Neural cell (in vitro differentiated cells): ENCODE measurements at regions not wholly inside any gene's neighbourhood (a gene's known extent, or its start where the extent isn't known, plus 50 kb on each side); places are given as distances from the start of the nearest gene placed in this dataset.

Experiments
- CTCF ChIP-seq: fragments of 450-650 bp; IDR thresholded peaks from 2 replicates; pipeline ENCODE4 v1.5.1; 2014; ENCODE audit warnings: antibody characterized with exemption, mild to moderate bottlenecking, moderate library complexity; ENCODE audit not compliant: poor library complexity, severe bottlenecking
- EP300 ChIP-seq: fragments of 450-650 bp; conservative IDR thresholded peaks from 2 replicates; pipeline ENCODE4 v1.6.1; 2014; ENCODE audit warnings: antibody characterized with exemption, mild to moderate bottlenecking, moderate library complexity; ENCODE audit not compliant: poor library complexity, severe bottlenecking
- EZH2 ChIP-seq: fragments of 200-600, 300-800 bp; shearing (Covaris generic), sonication (generic); IDR thresholded peaks from 2 replicates; pipeline ENCODE4 v1.6.1; 2014; ENCODE audit warnings: antibody characterized with exemption, low read length, borderline replicate concordance, mild to moderate bottlenecking; ENCODE audit not compliant: insufficient read depth, poor library complexity, severe bottlenecking
- POLR2AphosphoS5 ChIP-seq: IDR thresholded peaks from 2 replicates; pipeline ENCODE4 v1.6.1; 2012
- RAD21 ChIP-seq: fragments of 450-650 bp; conservative IDR thresholded peaks from 2 replicates; pipeline ENCODE4 v1.6.1; 2014; ENCODE audit warnings: antibody characterized with exemption, mild to moderate bottlenecking, moderate library complexity
- TAF1 ChIP-seq: IDR thresholded peaks from 2 replicates; pipeline ENCODE4 v1.6.1; 2012; ENCODE audit warnings: low read depth
- TF ChIP-seq, protein P1 (sequence below): IDR thresholded peaks from 2 replicates; pipeline ENCODE4 v1.6.1; 2012; ENCODE audit warnings: borderline replicate concordance

- TF ChIP-seq CTCF (no peak), EP300 (no peak), POLR2AphosphoS5 (no peak), EZH2 (no peak), RAD21 (no peak), TAF1 (no peak)
- TF ChIP-seq, protein P1, sequence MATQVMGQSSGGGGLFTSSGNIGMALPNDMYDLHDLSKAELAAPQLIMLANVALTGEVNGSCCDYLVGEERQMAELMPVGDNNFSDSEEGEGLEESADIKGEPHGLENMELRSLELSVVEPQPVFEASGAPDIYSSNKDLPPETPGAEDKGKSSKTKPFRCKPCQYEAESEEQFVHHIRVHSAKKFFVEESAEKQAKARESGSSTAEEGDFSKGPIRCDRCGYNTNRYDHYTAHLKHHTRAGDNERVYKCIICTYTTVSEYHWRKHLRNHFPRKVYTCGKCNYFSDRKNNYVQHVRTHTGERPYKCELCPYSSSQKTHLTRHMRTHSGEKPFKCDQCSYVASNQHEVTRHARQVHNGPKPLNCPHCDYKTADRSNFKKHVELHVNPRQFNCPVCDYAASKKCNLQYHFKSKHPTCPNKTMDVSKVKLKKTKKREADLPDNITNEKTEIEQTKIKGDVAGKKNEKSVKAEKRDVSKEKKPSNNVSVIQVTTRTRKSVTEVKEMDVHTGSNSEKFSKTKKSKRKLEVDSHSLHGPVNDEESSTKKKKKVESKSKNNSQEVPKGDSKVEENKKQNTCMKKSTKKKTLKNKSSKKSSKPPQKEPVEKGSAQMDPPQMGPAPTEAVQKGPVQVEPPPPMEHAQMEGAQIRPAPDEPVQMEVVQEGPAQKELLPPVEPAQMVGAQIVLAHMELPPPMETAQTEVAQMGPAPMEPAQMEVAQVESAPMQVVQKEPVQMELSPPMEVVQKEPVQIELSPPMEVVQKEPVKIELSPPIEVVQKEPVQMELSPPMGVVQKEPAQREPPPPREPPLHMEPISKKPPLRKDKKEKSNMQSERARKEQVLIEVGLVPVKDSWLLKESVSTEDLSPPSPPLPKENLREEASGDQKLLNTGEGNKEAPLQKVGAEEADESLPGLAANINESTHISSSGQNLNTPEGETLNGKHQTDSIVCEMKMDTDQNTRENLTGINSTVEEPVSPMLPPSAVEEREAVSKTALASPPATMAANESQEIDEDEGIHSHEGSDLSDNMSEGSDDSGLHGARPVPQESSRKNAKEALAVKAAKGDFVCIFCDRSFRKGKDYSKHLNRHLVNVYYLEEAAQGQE, result no peak
Measured at GRCh38 chr2:226300196-226300886, 499.3 kb downstream of the IRS1 start.
